H9 (cell line): ENCODE measurements at regions not wholly inside any gene's neighbourhood (a gene's known extent, or its start where the extent isn't known, plus 50 kb on each side); places are given as distances from the start of the nearest gene placed in this dataset.

Experiments
- DNase-seq: peaks from one replicate; pipeline ENCODE4 v3.0.0-alpha.2; 2017
- H2AFZ ChIP-seq: one replicate; pipeline ENCODE4 v1.6.1; 2013; ENCODE audit warnings: mild to moderate bottlenecking, low read length, control low read depth, moderate library complexity
- H2AK5ac ChIP-seq: 2 replicates; pipeline ENCODE4 v1.6.1; 2013; ENCODE audit warnings: low read length, control low read depth, mixed read lengths; ENCODE audit not compliant: insufficient read length
- H2BK120ac ChIP-seq: one replicate; pipeline ENCODE4 v1.6.1; 2013; ENCODE audit warnings: low read depth, mild to moderate bottlenecking, low read length, control low read depth, inconsistent platforms; ENCODE audit not compliant: poor library complexity, severe bottlenecking
- H2BK12ac ChIP-seq: 2 replicates; pipeline ENCODE4 v1.6.1; 2013; ENCODE audit warnings: low read length, control low read depth, mixed read lengths, low read depth; ENCODE audit not compliant: insufficient read length
- H2BK15ac ChIP-seq: 2 replicates; pipeline ENCODE4 v1.6.1; 2013; ENCODE audit warnings: low read depth, low read length, control low read depth
- H2BK20ac ChIP-seq: one replicate; pipeline ENCODE4 v1.6.1; 2013; ENCODE audit warnings: low read depth, mild to moderate bottlenecking, low read length, control low read depth, inconsistent platforms; ENCODE audit not compliant: poor library complexity, severe bottlenecking
- H2BK5ac ChIP-seq: 2 replicates; pipeline ENCODE4 v1.6.1; 2013; ENCODE audit warnings: low read length, control low read depth, mixed read lengths; ENCODE audit not compliant: insufficient read length
- H3K14ac ChIP-seq: 2 replicates; pipeline ENCODE4 v1.6.1; 2013; ENCODE audit warnings: low read length, control low read depth; ENCODE audit not compliant: insufficient read depth
- H3K18ac ChIP-seq: 2 replicates; pipeline ENCODE4 v1.6.1; 2013; ENCODE audit warnings: low read depth, mild to moderate bottlenecking, mixed read lengths, low read length, control low read depth; ENCODE audit not compliant: insufficient read length
- H3K23ac ChIP-seq: 2 replicates; pipeline ENCODE4 v1.6.1; 2013; ENCODE audit warnings: low read length, control low read depth, mixed read lengths, low read depth; ENCODE audit not compliant: insufficient read length
- H3K23me2 ChIP-seq: 2 replicates; pipeline ENCODE4 v1.6.1; 2013; ENCODE audit warnings: low read depth, mild to moderate bottlenecking, mixed read lengths, low read length, control low read depth; ENCODE audit not compliant: insufficient read length, poor library complexity, severe bottlenecking
- H3K27ac ChIP-seq: 2 replicates; pipeline ENCODE4 v1.5.1; 2013; ENCODE audit warnings: low read length, control low read depth, mixed read lengths, low read depth; ENCODE audit not compliant: insufficient read length
- H3K27me3 ChIP-seq: 2 replicates; pipeline ENCODE4 v1.6.1; 2013; ENCODE audit warnings: low read length, control low read depth, inconsistent platforms; ENCODE audit not compliant: insufficient read depth
- H3K4ac ChIP-seq: 2 replicates; pipeline ENCODE4 v1.6.1; 2013; ENCODE audit warnings: low read depth, mild to moderate bottlenecking, control low read depth, inconsistent platforms, low read length, moderate library complexity
- H3K4me1 ChIP-seq: 2 replicates; pipeline ENCODE4 v1.6.1; 2013; ENCODE audit warnings: low read length, control low read depth, inconsistent platforms; ENCODE audit not compliant: insufficient read depth
- H3K4me2 ChIP-seq: 2 replicates; pipeline ENCODE4 v1.6.1; 2013; ENCODE audit warnings: low read length, control low read depth, mixed read lengths; ENCODE audit not compliant: insufficient read length, insufficient read depth
- H3K56ac ChIP-seq: 2 replicates; pipeline ENCODE4 v1.6.1; 2013; ENCODE audit warnings: low read depth, mild to moderate bottlenecking, mixed read lengths, low read length, control low read depth; ENCODE audit not compliant: insufficient read length
- H3K79me1 ChIP-seq: 2 replicates; pipeline ENCODE4 v1.6.1; 2013; ENCODE audit warnings: low read depth, mild to moderate bottlenecking, moderate library complexity, low read length, control low read depth, inconsistent platforms; ENCODE audit not compliant: insufficient read depth, poor library complexity, severe bottlenecking
- H3K79me2 ChIP-seq: 2 replicates; pipeline ENCODE4 v1.6.1; 2013; ENCODE audit warnings: low read length, control low read depth, inconsistent platforms; ENCODE audit not compliant: insufficient read depth
- H3K9ac ChIP-seq: 2 replicates; pipeline ENCODE4 v1.6.1; 2013; ENCODE audit warnings: low read length, control low read depth, mixed read lengths; ENCODE audit not compliant: insufficient read length; ENCODE audit errors: extremely low read depth
- H3K9me3 ChIP-seq: one replicate; pipeline ENCODE4 v1.6.1; 2013; ENCODE audit warnings: low read depth, low read length, inconsistent platforms; ENCODE audit not compliant: control insufficient read depth
- H3T11ph ChIP-seq: one replicate; pipeline ENCODE4 v1.6.1; 2013; ENCODE audit warnings: mild to moderate bottlenecking, low read length, control low read depth, inconsistent platforms
- H4K20me1 ChIP-seq: one replicate; pipeline ENCODE4 v1.6.1; 2013; ENCODE audit not compliant: control insufficient read depth, insufficient read length, insufficient read depth
- H4K5ac ChIP-seq: 2 replicates; pipeline ENCODE4 v1.6.1; 2013; ENCODE audit warnings: low read depth, mild to moderate bottlenecking, mixed read lengths, low read length, control low read depth; ENCODE audit not compliant: insufficient read length
- H4K8ac ChIP-seq: replicated peaks from 2 replicates; pipeline ENCODE4 v1.6.1; 2013; ENCODE audit warnings: low read length, control low read depth, mixed read lengths, low read depth; ENCODE audit not compliant: insufficient read length
- H4K91ac ChIP-seq: 2 replicates; pipeline ENCODE4 v1.6.1; 2013; ENCODE audit warnings: low read depth, mild to moderate bottlenecking, moderate library complexity, mixed read lengths, low read length, control low read depth; ENCODE audit not compliant: insufficient read length
- H3K27ac Mint-ChIP-seq, 3 experiments: 2 replicates in 2 of 3; 3 replicates in 1 of 3; pipeline ENCODE4 v1.8.0; 2020 to 2021; ENCODE audit warnings: mixed read lengths in 3 of 3, mild to moderate bottlenecking in 1 of 3, moderate library complexity in 1 of 3
- H3K27me3 Mint-ChIP-seq: 2 replicates; pipeline ENCODE4 v1.8.0; 2021; ENCODE audit warnings: low read depth, mild to moderate bottlenecking, moderate library complexity, mixed read lengths
- H3K36me3 Mint-ChIP-seq, 3 experiments: 2 replicates in 2 of 3; 3 replicates in 1 of 3; pipeline ENCODE4 v1.8.0; 2020 to 2021; ENCODE audit warnings: low read depth in 3 of 3, mixed read lengths in 3 of 3; ENCODE audit not compliant: insufficient read depth in 1 of 3
- H3K4me1 Mint-ChIP-seq, 2 experiments: 2 replicates each; pipeline ENCODE4 v1.8.0; 2020; ENCODE audit warnings: mixed read lengths in 2 of 2
- H3K4me3 Mint-ChIP-seq, 2 experiments: 2 replicates in 1 of 2; 3 replicates in 1 of 2; pipeline ENCODE4 v1.8.0; 2020 to 2021; ENCODE audit warnings: mild to moderate bottlenecking in 2 of 2, mixed read lengths in 2 of 2, moderate library complexity in 1 of 2
- H3K9me3 Mint-ChIP-seq, 2 experiments: 2 replicates in 1 of 2; 3 replicates in 1 of 2; pipeline ENCODE4 v1.8.0; 2020; ENCODE audit warnings: mild to moderate bottlenecking in 2 of 2, mixed read lengths in 2 of 2, moderate library complexity in 1 of 2
- CTCF ChIP-seq: fragments of 200-600 bp; sonication (generic); conservative IDR thresholded peaks from 3 replicates; pipeline ENCODE4 v1.8.0; 2021; ENCODE audit warnings: antibody characterized with exemption, mild to moderate bottlenecking
- WGBS: extraction: QIAGEN DNeasy Blood & Tissue Kit; methylation state at CpG from one replicate; pipeline ENCODE4 v1.1.7; 2013; ENCODE audit warnings: missing lambda C conversion rate, low lambda C conversion rate, mixed read lengths; ENCODE audit not compliant: insufficient read length; ENCODE audit errors: extremely low coverage; 5-methylcytosine and 5-hydroxymethylcytosine counted together

GRCh38 chr4:128572778-128573241 lies 236.7 kb upstream of the JADE1 start:
- Histone ChIP-seq H3K18ac (no peak overlapping the region), H2AFZ (no peak overlapping the region), H2BK12ac (no peak overlapping the region), H2BK120ac (no peak overlapping the region), H3K23ac (no peak overlapping the region), H4K91ac (no peak overlapping the region), H3K4me2 (no peak overlapping the region), H3K4ac (no peak overlapping the region), H3K23me2 (no peaks in the 10 kb centered on the region), H3K4me1 (peaks cover 7% of the 10 kb centered on the region; the same call in 1 of the 2 replicates), H4K5ac (no peak overlapping the region), H2BK15ac (no peak overlapping the region), H4K8ac (no peak overlapping the region), H2BK5ac (no peak overlapping the region), H4K20me1 (no peaks in the 10 kb centered on the region), H3K79me2 (no peaks in the 10 kb centered on the region), H3T11ph (no peak overlapping the region), H3K27me3 (no peaks in the 10 kb centered on the region), H2AK5ac (no peak overlapping the region), H3K9me3 (no peaks in the 10 kb centered on the region), H3K79me1 (no peaks in the 10 kb centered on the region), H3K56ac (no peak overlapping the region), H3K14ac (no peak overlapping the region), H3K27ac (no peak overlapping the region), H2BK20ac (no peak overlapping the region), H3K9ac (no peak overlapping the region)
- peaks cover 0 to 9% (median 9%) of the 10 kb centered on the region in 3 experiments; a peak in 5 of 7 replicates for H3K36me3 Mint-ChIP-seq
- H3K4me3 Mint-ChIP-seq = no peak overlapping the region
- no peak for DNase-seq
- no peak for TF ChIP-seq CTCF
- no CpG with 5 or more reads among the region's 3 CpGs for WGBS
- H3K9me3 Mint-ChIP-seq = peaks cover 6 to 12% of the 10 kb centered on the region in 2 experiments; a peak in 3 of 5 replicates
- H3K27ac Mint-ChIP-seq = no peak overlapping the region
- peaks cover 32 to 54% of the 10 kb centered on the region in 2 experiments for H3K4me1 Mint-ChIP-seq
- H3K27me3 Mint-ChIP-seq = no peaks in the 10 kb centered on the region
